Tongue (tissue), 1 donor: ENCODE measurements at regions not wholly inside any gene's neighbourhood (a gene's known extent, or its start where the extent isn't known, plus 50 kb on each side); places are given as distances from the start of the nearest gene placed in this dataset.

ENCODE experiments used
- DNase-seq: peaks from one replicate; pipeline ENCODE4 v3.0.0-alpha.2; 2015

GRCh38 chr21:21605521-21605920, 607.3 kb downstream of the NCAM2 start:
- DNase-seq = peak; percentile 29

GRCh38 chr21:21606041-21606440, 607.8 kb downstream of the NCAM2 start:
- DNase-seq = peak; percentile 36

GRCh38 chr21:21612466-21612865, 614.3 kb downstream of the NCAM2 start:
- DNase-seq = no peak

GRCh38 chr21:21614966-21615365, 616.8 kb downstream of the NCAM2 start:
- no peak for DNase-seq

DNA sequence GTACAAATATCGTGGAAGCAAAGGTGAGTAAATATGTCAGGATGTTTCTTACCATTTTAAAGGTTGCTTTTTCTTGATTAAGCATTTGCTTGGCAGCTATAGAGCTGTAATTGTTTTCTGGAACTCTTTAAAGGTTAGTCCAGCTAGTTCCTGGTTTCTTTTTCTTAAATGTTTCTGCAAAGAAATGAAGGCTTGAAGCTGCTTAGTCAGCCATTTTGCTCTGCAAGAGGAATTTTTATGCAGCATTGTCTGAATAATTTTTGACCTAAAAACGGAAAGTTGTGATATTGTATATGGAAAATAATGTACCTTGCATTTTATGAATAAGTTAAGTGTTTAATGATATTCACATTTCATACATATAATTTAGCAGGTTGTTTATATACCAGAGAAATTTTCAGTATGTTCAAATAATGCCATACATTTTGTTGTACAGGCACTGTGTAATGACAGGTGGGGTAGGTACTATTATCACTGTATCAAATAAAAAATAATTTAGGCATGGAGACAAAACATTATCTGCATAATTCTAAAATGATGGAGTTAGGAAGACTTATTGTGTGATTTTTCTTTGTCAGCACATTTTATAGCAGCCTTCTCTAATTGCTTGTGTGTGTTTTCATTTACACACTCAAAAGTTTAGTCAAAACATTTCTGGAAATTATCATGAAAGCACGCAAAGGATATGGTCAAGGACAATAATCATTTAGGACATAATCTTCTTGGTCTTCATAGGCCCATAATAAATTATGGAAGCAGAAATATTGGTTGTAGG, 624.4 kb downstream of the NCAM2 start:
- no peak for DNase-seq

- DNase-seq = no peak
Observed at GRCh38 chr21:21624674-21625073, 626.5 kb downstream of the NCAM2 start.

- no peak for DNase-seq
Observed at GRCh38 chr21:21631961-21632360, 633.8 kb downstream of the NCAM2 start.

DNA sequence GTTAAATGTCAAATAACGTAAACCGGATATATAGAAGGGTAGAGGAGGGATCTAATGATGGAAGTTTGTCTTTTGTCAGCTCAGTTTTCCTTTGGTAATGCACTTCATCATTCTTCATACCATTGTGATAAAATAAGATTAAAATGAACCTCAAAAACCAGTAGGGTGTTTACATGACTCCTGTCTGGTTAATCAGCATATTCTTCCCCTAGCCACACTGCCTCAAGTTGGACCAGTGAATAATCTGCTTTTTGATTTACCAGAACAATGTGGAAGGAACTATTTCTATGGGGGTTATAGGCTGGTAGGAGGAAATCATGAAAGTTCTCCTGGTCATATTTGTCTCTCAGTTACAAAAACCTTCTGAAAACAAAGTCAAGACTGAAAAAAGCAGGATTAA, 634.7 kb downstream of the NCAM2 start:
- DNase-seq = no peak

GRCh38 chr21:21661741-21662140, 663.5 kb downstream of the NCAM2 start:
- DNase-seq = peak; percentile 1

- DNase-seq = no peak
Observed at GRCh38 chr21:21662776-21663175, 664.6 kb downstream of the NCAM2 start.

DNA sequence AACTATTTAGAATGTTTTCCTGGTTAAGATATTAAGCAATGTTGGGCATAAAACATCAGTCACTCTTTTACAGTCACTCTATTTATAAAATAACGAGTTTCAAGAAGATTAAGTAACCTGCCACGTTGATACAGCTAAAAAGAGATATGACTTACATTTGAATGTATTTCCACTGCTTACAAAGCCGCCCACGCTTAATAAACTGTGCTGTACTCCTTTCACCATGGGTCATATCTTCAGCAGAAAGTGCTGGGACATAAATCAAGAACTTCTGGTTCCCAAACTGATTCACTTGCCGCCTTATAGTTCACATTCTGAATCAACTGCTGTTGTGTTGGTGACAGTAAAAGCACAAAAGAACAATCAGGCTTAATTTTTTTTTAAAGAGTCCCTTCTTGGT, 666.7 kb downstream of the NCAM2 start:
- DNase-seq = no peak

DNA sequence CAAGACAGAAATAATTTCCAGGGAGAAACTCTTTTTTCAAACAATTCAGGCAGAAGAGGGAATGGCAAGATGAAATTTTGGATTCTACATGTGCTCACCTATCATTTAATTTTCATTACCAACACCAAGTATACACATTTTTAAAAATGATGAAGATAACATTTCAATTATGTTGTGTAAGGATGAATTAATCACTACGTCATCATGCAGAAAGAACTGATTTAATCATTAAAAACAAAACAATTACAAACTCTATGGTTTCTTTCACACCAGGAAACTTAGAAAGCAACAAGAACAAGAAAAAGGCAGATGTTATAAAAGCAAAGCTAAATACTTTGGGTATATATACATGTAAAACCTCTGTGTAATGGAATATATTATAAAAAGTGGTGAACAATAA, 668.5 kb downstream of the NCAM2 start:
- no peak for DNase-seq

GRCh38 chr21:21668198-21668597, 670.0 kb downstream of the NCAM2 start:
- no peak for DNase-seq

- peak; percentile 41 for DNase-seq
Observed at GRCh38 chr21:21673959-21674358, 675.8 kb downstream of the NCAM2 start.

DNA sequence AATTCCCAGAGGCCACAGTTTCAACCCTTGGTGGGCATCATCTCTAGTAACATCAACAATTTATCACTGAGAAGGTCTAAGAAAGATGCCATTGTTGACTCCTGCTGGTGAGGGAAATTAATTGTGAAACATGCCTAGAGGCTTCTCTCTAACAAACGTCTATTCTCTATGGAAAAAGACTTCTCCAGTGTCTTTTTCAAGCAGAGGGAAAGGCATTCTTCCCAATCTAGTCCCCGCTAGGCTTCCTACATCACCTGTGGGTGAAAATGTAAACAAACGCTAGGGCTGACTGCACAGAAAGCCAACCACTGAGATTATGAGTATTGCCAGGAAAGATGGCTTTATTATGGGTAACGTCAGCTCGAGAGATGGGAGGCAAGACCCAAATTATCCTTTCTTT, 677.4 kb downstream of the NCAM2 start:
- no peak for DNase-seq

DNA sequence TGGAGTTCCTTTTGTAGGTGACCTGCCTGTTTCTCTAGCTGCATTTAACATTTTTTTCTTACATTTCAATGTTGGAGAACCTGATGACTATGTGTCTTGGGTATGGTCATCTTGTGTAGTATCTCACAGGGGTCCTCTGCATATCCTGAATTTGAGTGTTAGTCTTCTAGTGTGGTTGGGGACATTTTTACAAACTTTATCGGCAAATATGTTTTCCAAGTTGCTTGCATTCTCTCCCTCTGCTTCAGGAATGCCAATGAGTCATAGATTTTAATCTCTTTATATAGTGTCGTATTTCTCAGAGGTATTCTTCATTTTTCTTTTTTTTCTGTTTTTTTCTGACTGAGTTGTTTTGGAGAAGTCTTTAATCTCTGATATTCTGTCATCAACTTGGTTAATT, 684.0 kb downstream of the NCAM2 start:
- no peak for DNase-seq

DNA sequence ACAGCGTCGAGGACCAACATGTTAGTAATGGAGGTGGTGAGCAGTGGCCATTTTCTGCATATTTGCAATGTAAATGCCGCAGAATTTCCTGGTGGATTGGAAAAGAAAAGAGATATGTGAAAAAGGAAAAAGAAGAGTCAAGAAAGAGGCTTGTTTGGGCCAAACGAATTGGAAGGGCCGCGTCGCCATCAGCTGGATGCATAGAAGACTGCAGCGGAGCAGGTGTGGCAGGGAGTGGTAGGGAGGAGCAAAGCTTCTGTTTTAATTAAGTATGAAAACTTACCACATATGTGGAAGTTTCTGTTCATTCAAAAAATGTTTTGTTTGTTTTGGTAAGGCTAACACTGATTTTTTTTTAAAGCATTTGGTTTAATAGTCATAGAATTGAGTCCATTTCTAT, 690.7 kb downstream of the NCAM2 start:
- DNase-seq = peak; percentile 8

- no peak for DNase-seq
Observed at GRCh38 chr21:21690068-21690665, 692.0 kb downstream of the NCAM2 start.

- peak; percentile 6 for DNase-seq
Observed at GRCh38 chr21:21712748-21713520, 714.7 kb downstream of the NCAM2 start.

GRCh38 chr21:21713651-21714180, 715.5 kb downstream of the NCAM2 start:
- DNase-seq = no peak

- DNase-seq = no peak
Observed at GRCh38 chr21:21714426-21714825, 716.2 kb downstream of the NCAM2 start.

- no peak for DNase-seq
Observed at GRCh38 chr21:21715266-21715969, 717.2 kb downstream of the NCAM2 start.
